HepG2 (cell line): ENCODE measurements at regions not wholly inside any gene's neighbourhood (a gene's known extent, or its start where the extent isn't known, plus 50 kb on each side); places are given as distances from the start of the nearest gene placed in this dataset.

ENCODE experiments used
- CAMTA2 ChIP-seq: sonication (generic); formaldehyde crosslinking; IDR thresholded peaks from 2 replicates; pipeline ENCODE4 v1.4.0; 2020; ENCODE audit warnings: mild to moderate bottlenecking, missing genetic modification reagents, borderline replicate concordance
- CC2D1A ChIP-seq: sonication (generic); formaldehyde crosslinking; IDR thresholded peaks from 2 replicates; pipeline ENCODE4 v1.8.1; 2023; ENCODE audit warnings: mild to moderate bottlenecking, missing genetic modification reagents
- ELF4 ChIP-seq: sonication (generic); formaldehyde crosslinking; IDR thresholded peaks from 2 replicates; pipeline ENCODE4 v1.5.0; 2020; ENCODE audit warnings: missing genetic modification reagents, mild to moderate bottlenecking, moderate library complexity, borderline replicate concordance
- FOXC1 ChIP-seq: sonication (generic); formaldehyde crosslinking; IDR thresholded peaks from 2 replicates; pipeline ENCODE4 v1.8.0; 2022; ENCODE audit warnings: mild to moderate bottlenecking, missing genetic modification reagents, borderline replicate concordance
- IKZF4 ChIP-seq: sonication (generic); formaldehyde crosslinking; IDR thresholded peaks from 2 replicates; pipeline ENCODE4 v1.5.1; 2020; ENCODE audit warnings: borderline replicate concordance, mild to moderate bottlenecking, low read depth, missing genetic modification reagents; ENCODE audit errors: not compliant biosample characterization
- JUNB ChIP-seq: sonication (generic); formaldehyde crosslinking; IDR thresholded peaks from 2 replicates; pipeline ENCODE4 v1.8.0; 2022; ENCODE audit warnings: missing genetic modification reagents, mild to moderate bottlenecking, borderline replicate concordance
- MAFG ChIP-seq: sonication (generic); formaldehyde crosslinking; IDR thresholded peaks from 2 replicates; pipeline ENCODE4 v1.5.1; 2020; ENCODE audit warnings: mild to moderate bottlenecking, missing genetic modification reagents
- NCOA5 ChIP-seq: sonication (generic); formaldehyde crosslinking; IDR thresholded peaks from 2 replicates; pipeline ENCODE4 v1.4.0; 2020; ENCODE audit warnings: missing genetic modification reagents
- NR3C1 ChIP-seq: sonication (generic); formaldehyde crosslinking; IDR thresholded peaks from 2 replicates; pipeline ENCODE4 v1.4.0; 2020; ENCODE audit warnings: missing genetic modification reagents
- SIX4 ChIP-seq: sonication (generic); formaldehyde crosslinking; IDR thresholded peaks from 2 replicates; pipeline ENCODE4 v1.4.0; 2020; ENCODE audit warnings: missing genetic modification reagents
- SKI ChIP-seq: fragments of 450-650 bp; IDR thresholded peaks from one replicate; pipeline ENCODE4 v1.6.1; 2018; ENCODE audit warnings: mild to moderate bottlenecking; ENCODE audit not compliant: partially characterized antibody
- ZBTB38 ChIP-seq: sonication (generic); formaldehyde crosslinking; IDR thresholded peaks from 2 replicates; pipeline ENCODE4 v1.5.1; 2020; ENCODE audit warnings: mild to moderate bottlenecking, missing genetic modification reagents
- ZSCAN22 ChIP-seq: sonication (generic); formaldehyde crosslinking; IDR thresholded peaks from 2 replicates; pipeline ENCODE4 v1.4.0; 2020; ENCODE audit warnings: mild to moderate bottlenecking, missing genetic modification reagents
- ZSCAN9 ChIP-seq: IDR thresholded peaks from 2 replicates; pipeline ENCODE4 v1.6.1; 2016; ENCODE audit warnings: borderline replicate concordance
- TF ChIP-seq, protein P1 (sequence below): IDR thresholded peaks from 2 replicates; pipeline ENCODE4 v1.6.1; 2016; ENCODE audit warnings: mild to moderate bottlenecking
- TF ChIP-seq, protein P2 (sequence below): IDR thresholded peaks from 2 replicates; pipeline ENCODE4 v1.6.1; 2018; ENCODE audit warnings: missing genetic modification reagents, mild to moderate bottlenecking, missing compliant biosample characterization
- TF ChIP-seq, protein P3 (sequence below): sonication (generic); formaldehyde crosslinking; IDR thresholded peaks from 2 replicates; pipeline ENCODE4 v1.5.0; 2020; ENCODE audit warnings: missing genetic modification reagents
- TF ChIP-seq, protein P4 (sequence below): sonication (generic); formaldehyde crosslinking; IDR thresholded peaks from 2 replicates; pipeline ENCODE4 v1.5.0; 2020; ENCODE audit warnings: mild to moderate bottlenecking, low read depth, missing genetic modification reagents, borderline replicate concordance
- TF ChIP-seq, protein P5 (sequence below): sonication (generic); formaldehyde crosslinking; IDR thresholded peaks from 2 replicates; pipeline ENCODE4 v1.4.0; 2020; ENCODE audit warnings: missing genetic modification reagents
- TF ChIP-seq, protein P6 (sequence below): sonication (generic); formaldehyde crosslinking; IDR thresholded peaks from 2 replicates; pipeline ENCODE4 v1.8.1; 2022; ENCODE audit warnings: mild to moderate bottlenecking, missing genetic modification reagents
- TF ChIP-seq, protein P7 (sequence below): sonication (generic); formaldehyde crosslinking; IDR thresholded peaks from 2 replicates; pipeline ENCODE4 v1.9.0; 2021; ENCODE audit warnings: missing genetic modification reagents, mild to moderate bottlenecking, borderline replicate concordance

DNA sequence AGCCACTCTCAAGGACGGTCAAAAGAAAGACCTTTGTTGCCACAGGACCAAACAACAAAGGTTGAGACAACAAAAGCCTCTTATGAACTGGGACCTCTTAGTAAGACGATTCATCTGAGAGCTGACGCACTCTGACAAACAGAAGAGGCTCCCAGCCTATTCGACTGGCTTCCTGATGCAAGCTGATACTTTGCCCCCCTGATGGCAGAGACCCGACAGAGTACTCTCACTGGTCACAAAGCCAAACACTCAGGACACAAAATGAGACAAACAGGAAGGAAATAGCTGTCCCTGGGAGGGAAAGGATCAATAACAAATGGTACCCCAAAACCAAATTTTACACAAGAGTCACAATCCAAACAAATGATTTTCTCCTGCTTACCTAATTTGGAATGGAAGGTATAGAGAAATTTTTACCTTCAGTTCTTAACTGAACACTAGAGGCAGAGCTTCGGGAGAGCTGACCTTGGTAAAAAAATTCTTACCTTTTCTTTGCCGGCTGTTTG is 75.2 kb upstream of the PLAC8 start (continued):
- TF ChIP-seq, protein P1, sequence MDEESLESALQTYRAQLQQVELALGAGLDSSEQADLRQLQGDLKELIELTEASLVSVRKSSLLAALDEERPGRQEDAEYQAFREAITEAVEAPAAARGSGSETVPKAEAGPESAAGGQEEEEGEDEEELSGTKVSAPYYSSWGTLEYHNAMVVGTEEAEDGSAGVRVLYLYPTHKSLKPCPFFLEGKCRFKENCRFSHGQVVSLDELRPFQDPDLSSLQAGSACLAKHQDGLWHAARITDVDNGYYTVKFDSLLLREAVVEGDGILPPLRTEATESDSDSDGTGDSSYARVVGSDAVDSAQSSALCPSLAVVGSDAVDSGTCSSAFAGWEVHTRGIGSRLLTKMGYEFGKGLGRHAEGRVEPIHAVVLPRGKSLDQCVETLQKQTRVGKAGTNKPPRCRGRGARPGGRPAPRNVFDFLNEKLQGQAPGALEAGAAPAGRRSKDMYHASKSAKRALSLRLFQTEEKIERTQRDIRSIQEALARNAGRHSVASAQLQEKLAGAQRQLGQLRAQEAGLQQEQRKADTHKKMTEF (CRISPR knock-in tag) = peak; percentile 60; the same call in 1 of the 2 replicates
- TF ChIP-seq CAMTA2 (CRISPR knock-in tag) = no peak
- TF ChIP-seq, protein P2, sequence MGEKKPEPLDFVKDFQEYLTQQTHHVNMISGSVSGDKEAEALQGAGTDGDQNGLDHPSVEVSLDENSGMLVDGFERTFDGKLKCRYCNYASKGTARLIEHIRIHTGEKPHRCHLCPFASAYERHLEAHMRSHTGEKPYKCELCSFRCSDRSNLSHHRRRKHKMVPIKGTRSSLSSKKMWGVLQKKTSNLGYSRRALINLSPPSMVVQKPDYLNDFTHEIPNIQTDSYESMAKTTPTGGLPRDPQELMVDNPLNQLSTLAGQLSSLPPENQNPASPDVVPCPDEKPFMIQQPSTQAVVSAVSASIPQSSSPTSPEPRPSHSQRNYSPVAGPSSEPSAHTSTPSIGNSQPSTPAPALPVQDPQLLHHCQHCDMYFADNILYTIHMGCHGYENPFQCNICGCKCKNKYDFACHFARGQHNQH = no peak; the same call in 1 of the 2 replicates
- no peak for TF ChIP-seq NR3C1 (CRISPR knock-in tag)
- TF ChIP-seq CC2D1A (CRISPR knock-in tag) = no peak
- TF ChIP-seq, protein P3, sequence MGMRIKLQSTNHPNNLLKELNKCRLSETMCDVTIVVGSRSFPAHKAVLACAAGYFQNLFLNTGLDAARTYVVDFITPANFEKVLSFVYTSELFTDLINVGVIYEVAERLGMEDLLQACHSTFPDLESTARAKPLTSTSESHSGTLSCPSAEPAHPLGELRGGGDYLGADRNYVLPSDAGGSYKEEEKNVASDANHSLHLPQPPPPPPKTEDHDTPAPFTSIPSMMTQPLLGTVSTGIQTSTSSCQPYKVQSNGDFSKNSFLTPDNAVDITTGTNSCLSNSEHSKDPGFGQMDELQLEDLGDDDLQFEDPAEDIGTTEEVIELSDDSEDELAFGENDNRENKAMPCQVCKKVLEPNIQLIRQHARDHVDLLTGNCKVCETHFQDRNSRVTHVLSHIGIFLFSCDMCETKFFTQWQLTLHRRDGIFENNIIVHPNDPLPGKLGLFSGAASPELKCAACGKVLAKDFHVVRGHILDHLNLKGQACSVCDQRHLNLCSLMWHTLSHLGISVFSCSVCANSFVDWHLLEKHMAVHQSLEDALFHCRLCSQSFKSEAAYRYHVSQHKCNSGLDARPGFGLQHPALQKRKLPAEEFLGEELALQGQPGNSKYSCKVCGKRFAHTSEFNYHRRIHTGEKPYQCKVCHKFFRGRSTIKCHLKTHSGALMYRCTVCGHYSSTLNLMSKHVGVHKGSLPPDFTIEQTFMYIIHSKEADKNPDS (CRISPR knock-in tag) = no peak
- no peak for TF ChIP-seq SIX4 (CRISPR knock-in tag)
- TF ChIP-seq SKI = peak; percentile 31
- TF ChIP-seq ZBTB38 (CRISPR knock-in tag) = no peak
- TF ChIP-seq, protein P4, sequence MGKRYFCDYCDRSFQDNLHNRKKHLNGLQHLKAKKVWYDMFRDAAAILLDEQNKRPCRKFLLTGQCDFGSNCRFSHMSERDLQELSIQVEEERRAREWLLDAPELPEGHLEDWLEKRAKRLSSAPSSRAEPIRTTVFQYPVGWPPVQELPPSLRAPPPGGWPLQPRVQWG (CRISPR knock-in tag) = no peak
- no peak for TF ChIP-seq ELF4 (CRISPR knock-in tag)
- 0 out of 2 replicates have a peak, but pooled peaks have one; percentile 48 for TF ChIP-seq ZSCAN22 (CRISPR knock-in tag)
- no peak for TF ChIP-seq IKZF4
- TF ChIP-seq FOXC1 (CRISPR knock-in tag) = no peak
- peak; percentile 22; the same call in 1 of the 2 replicates for TF ChIP-seq ZSCAN9 (CRISPR knock-in tag)
- no peak for TF ChIP-seq NCOA5 (CRISPR knock-in tag)
- TF ChIP-seq, protein P5, sequence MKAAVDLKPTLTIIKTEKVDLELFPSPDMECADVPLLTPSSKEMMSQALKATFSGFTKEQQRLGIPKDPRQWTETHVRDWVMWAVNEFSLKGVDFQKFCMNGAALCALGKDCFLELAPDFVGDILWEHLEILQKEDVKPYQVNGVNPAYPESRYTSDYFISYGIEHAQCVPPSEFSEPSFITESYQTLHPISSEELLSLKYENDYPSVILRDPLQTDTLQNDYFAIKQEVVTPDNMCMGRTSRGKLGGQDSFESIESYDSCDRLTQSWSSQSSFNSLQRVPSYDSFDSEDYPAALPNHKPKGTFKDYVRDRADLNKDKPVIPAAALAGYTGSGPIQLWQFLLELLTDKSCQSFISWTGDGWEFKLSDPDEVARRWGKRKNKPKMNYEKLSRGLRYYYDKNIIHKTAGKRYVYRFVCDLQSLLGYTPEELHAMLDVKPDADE (CRISPR knock-in tag) = no peak
- TF ChIP-seq, protein P6, sequence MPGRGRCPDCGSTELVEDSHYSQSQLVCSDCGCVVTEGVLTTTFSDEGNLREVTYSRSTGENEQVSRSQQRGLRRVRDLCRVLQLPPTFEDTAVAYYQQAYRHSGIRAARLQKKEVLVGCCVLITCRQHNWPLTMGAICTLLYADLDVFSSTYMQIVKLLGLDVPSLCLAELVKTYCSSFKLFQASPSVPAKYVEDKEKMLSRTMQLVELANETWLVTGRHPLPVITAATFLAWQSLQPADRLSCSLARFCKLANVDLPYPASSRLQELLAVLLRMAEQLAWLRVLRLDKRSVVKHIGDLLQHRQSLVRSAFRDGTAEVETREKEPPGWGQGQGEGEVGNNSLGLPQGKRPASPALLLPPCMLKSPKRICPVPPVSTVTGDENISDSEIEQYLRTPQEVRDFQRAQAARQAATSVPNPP = no peak
- no peak for TF ChIP-seq MAFG (CRISPR knock-in tag)
- no peak for TF ChIP-seq JUNB
- TF ChIP-seq, protein P7, sequence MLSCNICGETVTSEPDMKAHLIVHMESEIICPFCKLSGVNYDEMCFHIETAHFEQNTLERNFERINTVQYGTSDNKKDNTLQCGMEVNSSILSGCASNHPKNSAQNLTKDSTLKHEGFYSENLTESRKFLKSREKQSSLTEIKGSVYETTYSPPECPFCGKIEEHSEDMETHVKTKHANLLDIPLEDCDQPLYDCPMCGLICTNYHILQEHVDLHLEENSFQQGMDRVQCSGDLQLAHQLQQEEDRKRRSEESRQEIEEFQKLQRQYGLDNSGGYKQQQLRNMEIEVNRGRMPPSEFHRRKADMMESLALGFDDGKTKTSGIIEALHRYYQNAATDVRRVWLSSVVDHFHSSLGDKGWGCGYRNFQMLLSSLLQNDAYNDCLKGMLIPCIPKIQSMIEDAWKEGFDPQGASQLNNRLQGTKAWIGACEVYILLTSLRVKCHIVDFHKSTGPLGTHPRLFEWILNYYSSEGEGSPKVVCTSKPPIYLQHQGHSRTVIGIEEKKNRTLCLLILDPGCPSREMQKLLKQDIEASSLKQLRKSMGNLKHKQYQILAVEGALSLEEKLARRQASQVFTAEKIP = no peak
